ENCODE measurements at regions not wholly inside any gene's neighbourhood (a gene's known extent, or its start where the extent isn't known, plus 50 kb on each side); places are given as distances from the start of the nearest gene placed in this dataset.

DNA sequence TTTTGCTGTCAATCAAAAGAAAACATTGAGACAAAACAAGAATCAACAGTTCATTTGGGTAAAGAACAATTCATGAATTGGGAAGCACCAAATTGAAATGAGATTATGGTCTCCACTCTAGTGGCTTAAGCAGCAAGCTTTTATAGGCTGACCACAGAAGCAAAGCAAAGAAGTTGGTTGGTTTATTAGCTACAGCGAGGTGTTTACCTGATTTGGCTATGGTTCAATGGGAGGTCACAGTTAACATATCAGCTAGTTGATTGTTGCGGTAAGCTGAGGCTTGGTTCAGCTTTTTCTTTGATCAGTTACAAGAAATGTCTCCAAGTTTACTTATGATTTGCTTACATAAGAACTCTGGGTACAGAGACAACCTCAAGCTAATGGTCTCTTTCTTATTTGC, 640.5 kb upstream of the GOLIM4 start:
- TF ChIP-seq, protein P1, sequence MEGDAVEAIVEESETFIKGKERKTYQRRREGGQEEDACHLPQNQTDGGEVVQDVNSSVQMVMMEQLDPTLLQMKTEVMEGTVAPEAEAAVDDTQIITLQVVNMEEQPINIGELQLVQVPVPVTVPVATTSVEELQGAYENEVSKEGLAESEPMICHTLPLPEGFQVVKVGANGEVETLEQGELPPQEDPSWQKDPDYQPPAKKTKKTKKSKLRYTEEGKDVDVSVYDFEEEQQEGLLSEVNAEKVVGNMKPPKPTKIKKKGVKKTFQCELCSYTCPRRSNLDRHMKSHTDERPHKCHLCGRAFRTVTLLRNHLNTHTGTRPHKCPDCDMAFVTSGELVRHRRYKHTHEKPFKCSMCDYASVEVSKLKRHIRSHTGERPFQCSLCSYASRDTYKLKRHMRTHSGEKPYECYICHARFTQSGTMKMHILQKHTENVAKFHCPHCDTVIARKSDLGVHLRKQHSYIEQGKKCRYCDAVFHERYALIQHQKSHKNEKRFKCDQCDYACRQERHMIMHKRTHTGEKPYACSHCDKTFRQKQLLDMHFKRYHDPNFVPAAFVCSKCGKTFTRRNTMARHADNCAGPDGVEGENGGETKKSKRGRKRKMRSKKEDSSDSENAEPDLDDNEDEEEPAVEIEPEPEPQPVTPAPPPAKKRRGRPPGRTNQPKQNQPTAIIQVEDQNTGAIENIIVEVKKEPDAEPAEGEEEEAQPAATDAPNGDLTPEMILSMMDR (IDR thresholded peaks at IDR 0.05), result no peak
- no peak for TF ChIP-seq POLR2A (IDR thresholded peaks at IDR 0.05)

Measured in ovary (tissue), 3 donors.